ENCODE measurements at regions not wholly inside any gene's neighbourhood (a gene's known extent, or its start where the extent isn't known, plus 50 kb on each side); places are given as distances from the start of the nearest gene placed in this dataset.

DNA sequence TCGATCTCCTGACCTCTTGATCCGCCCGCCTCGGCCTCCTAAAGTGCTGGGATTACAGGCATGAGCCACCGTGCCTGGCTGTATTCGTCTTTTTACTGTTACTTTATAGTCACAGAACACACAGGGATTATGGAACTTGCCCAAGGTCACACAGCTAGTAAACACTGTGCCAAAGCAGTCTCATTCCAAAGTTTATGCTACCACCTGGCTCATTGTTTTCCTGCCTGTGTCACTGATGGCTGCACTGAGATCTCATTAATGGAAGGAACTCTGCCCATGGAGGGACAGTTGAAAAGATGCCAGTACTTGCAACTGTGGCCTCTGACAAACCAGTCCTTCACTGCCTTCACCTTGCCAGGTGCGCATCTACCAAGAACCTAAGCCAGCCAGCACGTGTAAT, 517.7 kb downstream of the BCOR start:
- H3F3A ChIP-seq (ENCODE audit: low read length, unreplicated experiment), result no peaks in the 10 kb centered on the region
- H3K9me3 ChIP-seq (ENCODE audit: low read length), result no peaks in the 10 kb centered on the region
- no TSS peak for BruUV-seq (replicated peaks)
- no peak overlapping the region for H3K4me3 ChIP-seq (ENCODE audit: low read length)
- TF ChIP-seq EZH2 (IDR thresholded peaks at IDR 0.05; ENCODE audit: low read length, unreplicated experiment) (no peak), CTCF (conservative IDR thresholded peaks at IDR 0.05; ENCODE audit: low read depth, low read length) (no peak), EZH2phosphoT487 (IDR thresholded peaks at IDR 0.05; ENCODE audit: borderline replicate concordance, low read length) (no peak)
- no peaks in the 10 kb centered on the region for H4K20me1 ChIP-seq (ENCODE audit: low read length)
- peaks cover 7% of the 10 kb centered on the region; the same call in 1 of the 2 replicates for H3K27me3 ChIP-seq (ENCODE audit: low read length)
- DNase-seq (no peak), ATAC-seq (no peak)
- no peaks in the 10 kb centered on the region for H3K36me3 ChIP-seq (ENCODE audit: low read depth, low read length)
- H3K4me2 ChIP-seq (ENCODE audit: low read length), result no peak overlapping the region
- no peak overlapping the region for H3K9ac ChIP-seq (ENCODE audit: low read length)
- intact Hi-C loops (cut with micrococcal nuclease), result no loop called here
- no peaks in the 10 kb centered on the region for H3K79me2 ChIP-seq (ENCODE audit: low read length)
- no peak overlapping the region for H3K27ac ChIP-seq (ENCODE audit: low read length)
- no peaks in the 10 kb centered on the region for H3K4me1 ChIP-seq (ENCODE audit: insufficient read depth, low read length)
- CTCF ChIA-PET, result no interaction called here
- H2AFZ ChIP-seq (ENCODE audit: low read length), result no peak overlapping the region
- H3K9me2 ChIP-seq (replicated peaks; ENCODE audit: low read length), result no peaks in the 10 kb centered on the region
- POLR2A ChIA-PET (ENCODE audit: unreplicated experiment), result no interaction called here

DNA sequence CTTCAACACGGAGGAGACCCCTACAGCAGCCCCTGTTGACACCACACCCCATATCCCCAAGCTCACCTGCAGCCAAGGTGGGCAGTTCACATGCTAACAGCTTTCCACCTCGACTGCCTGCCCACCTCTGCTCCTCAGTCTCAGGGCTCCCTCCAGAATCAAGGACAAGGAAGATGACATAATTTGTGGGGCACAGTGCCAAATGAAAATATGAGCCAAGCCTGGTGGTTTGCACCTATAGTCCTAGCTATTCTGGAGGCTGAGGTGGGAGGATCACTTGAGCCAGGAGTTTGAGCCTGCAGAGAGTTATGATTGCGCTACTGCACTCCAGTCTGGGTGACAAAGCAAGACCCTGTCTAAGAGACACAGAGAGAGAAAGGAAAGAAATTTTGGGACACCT, 516.3 kb downstream of the BCOR start:
- ChIA-PET POLR2A (ENCODE audit: unreplicated experiment) (no interaction called here), CTCF (no interaction called here)
- H3K9me2 ChIP-seq (replicated peaks; ENCODE audit: low read length), result no peaks in the 10 kb centered on the region
- no peaks in the 10 kb centered on the region for H3K36me3 ChIP-seq (ENCODE audit: low read depth, low read length)
- H3K4me2 ChIP-seq (ENCODE audit: low read length), result no peak overlapping the region
- no peaks in the 10 kb centered on the region for H4K20me1 ChIP-seq (ENCODE audit: low read length)
- no peak for DNase-seq
- H3K27ac ChIP-seq (ENCODE audit: low read length), result no peak overlapping the region
- H3K27me3 ChIP-seq (ENCODE audit: low read length), result peaks cover 6% of the 10 kb centered on the region; the same call in 1 of the 2 replicates
- H3K9ac ChIP-seq (ENCODE audit: low read length), result no peak overlapping the region
- intact Hi-C loops (cut with micrococcal nuclease), result no loop called here
- TF ChIP-seq CTCF (conservative IDR thresholded peaks at IDR 0.05; ENCODE audit: low read depth, low read length), result no peak
- no peak for TF ChIP-seq EZH2 (IDR thresholded peaks at IDR 0.05; ENCODE audit: low read length, unreplicated experiment)
- TF ChIP-seq EZH2phosphoT487 (IDR thresholded peaks at IDR 0.05; ENCODE audit: borderline replicate concordance, low read length), result no peak
- ATAC-seq, result no peak
- no peaks in the 10 kb centered on the region for H3K79me2 ChIP-seq (ENCODE audit: low read length)
- no TSS peak for BruUV-seq (replicated peaks)
- H2AFZ ChIP-seq (ENCODE audit: low read length), result no peak overlapping the region
- H3K4me1 ChIP-seq (ENCODE audit: insufficient read depth, low read length), result no peaks in the 10 kb centered on the region
- no peak overlapping the region for H3K4me3 ChIP-seq (ENCODE audit: low read length)
- H3K9me3 ChIP-seq (ENCODE audit: low read length), result no peaks in the 10 kb centered on the region
- H3F3A ChIP-seq (ENCODE audit: low read length, unreplicated experiment), result no peaks in the 10 kb centered on the region

DNA sequence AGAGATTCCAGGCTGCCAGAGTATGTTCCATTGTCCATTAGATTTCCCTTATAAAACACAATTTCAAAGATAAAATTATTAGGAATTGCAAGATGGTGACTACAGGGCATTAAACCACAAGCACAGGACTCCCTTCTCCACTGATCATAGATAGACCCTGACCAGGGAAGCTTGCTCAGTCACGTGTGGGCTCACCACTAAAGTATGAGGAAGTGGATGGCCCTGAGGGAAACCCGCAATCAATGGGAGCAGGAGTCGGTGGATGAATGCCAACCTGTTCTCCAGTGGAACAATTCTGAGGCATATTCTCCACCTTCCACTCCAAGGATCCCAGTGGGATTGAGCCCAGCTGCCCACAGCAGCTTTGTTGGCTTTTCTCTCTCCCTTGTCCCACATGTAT, 515.7 kb downstream of the BCOR start:
- peaks cover 3% of the 10 kb centered on the region; the same call in 1 of the 2 replicates for H3K27me3 ChIP-seq (ENCODE audit: low read length)
- H3F3A ChIP-seq (ENCODE audit: low read length, unreplicated experiment), result no peaks in the 10 kb centered on the region
- no peak overlapping the region for H3K27ac ChIP-seq (ENCODE audit: low read length)
- no peak overlapping the region for H3K4me2 ChIP-seq (ENCODE audit: low read length)
- no peaks in the 10 kb centered on the region for H3K4me1 ChIP-seq (ENCODE audit: insufficient read depth, low read length)
- DNase-seq, result peak; percentile 38
- intact Hi-C loops (cut with micrococcal nuclease), result no loop called here
- H3K9me3 ChIP-seq (ENCODE audit: low read length), result no peaks in the 10 kb centered on the region
- TF ChIP-seq EZH2 (IDR thresholded peaks at IDR 0.05; ENCODE audit: low read length, unreplicated experiment), result no peak
- no peaks in the 10 kb centered on the region for H3K36me3 ChIP-seq (ENCODE audit: low read depth, low read length)
- no peak overlapping the region for H2AFZ ChIP-seq (ENCODE audit: low read length)
- no peak for ATAC-seq
- ChIA-PET CTCF (no interaction called here), POLR2A (ENCODE audit: unreplicated experiment) (no interaction called here)
- no peak overlapping the region for H3K4me3 ChIP-seq (ENCODE audit: low read length)
- BruUV-seq (replicated peaks), result no TSS peak
- H3K9ac ChIP-seq (ENCODE audit: low read length), result no peak overlapping the region
- no peaks in the 10 kb centered on the region for H3K79me2 ChIP-seq (ENCODE audit: low read length)
- no peaks in the 10 kb centered on the region for H3K9me2 ChIP-seq (replicated peaks; ENCODE audit: low read length)
- no peaks in the 10 kb centered on the region for H4K20me1 ChIP-seq (ENCODE audit: low read length)
